ENCODE measurements at regions not wholly inside any gene's neighbourhood (a gene's known extent, or its start where the extent isn't known, plus 50 kb on each side); places are given as distances from the start of the nearest gene placed in this dataset.

GRCh38 chr1:47679301-47679791 is 241.5 kb downstream of the FOXD2 start:
- no peak for TF ChIP-seq FOXP2 (optimal IDR thresholded peaks at IDR 0.05; ENCODE audit: borderline replicate concordance, extremely low read depth, extremely low read length, insufficient read depth)
- TF ChIP-seq REST (IDR thresholded peaks at IDR 0.05; ENCODE audit: insufficient read depth in 1 of 2, low read depth in 2 of 2, low read length in 2 of 2) = no peak
- no peak for TF ChIP-seq SIN3A (IDR thresholded peaks at IDR 0.05; ENCODE audit: borderline replicate concordance, insufficient read depth, low read length)
- TF ChIP-seq TAF1 (IDR thresholded peaks at IDR 0.05; ENCODE audit: borderline replicate concordance, insufficient read depth, low read length) = no peak
- no peak for TF ChIP-seq POLR2AphosphoS5 (IDR thresholded peaks at IDR 0.05; ENCODE audit: low read depth, low read length)

GRCh38 chr1:47679826-47680225 is 242.0 kb downstream of the FOXD2 start:
- TF ChIP-seq FOXP2 (optimal IDR thresholded peaks at IDR 0.05; ENCODE audit: borderline replicate concordance, extremely low read depth, extremely low read length, insufficient read depth) = no peak
- TF ChIP-seq TAF1 (IDR thresholded peaks at IDR 0.05; ENCODE audit: borderline replicate concordance, insufficient read depth, low read length) = no peak
- TF ChIP-seq POLR2AphosphoS5 (IDR thresholded peaks at IDR 0.05; ENCODE audit: low read depth, low read length) = no peak
- no peak for TF ChIP-seq SIN3A (IDR thresholded peaks at IDR 0.05; ENCODE audit: borderline replicate concordance, insufficient read depth, low read length)
- TF ChIP-seq REST (IDR thresholded peaks at IDR 0.05; ENCODE audit: insufficient read depth in 1 of 2, low read depth in 2 of 2, low read length in 2 of 2) = no peak

GRCh38 chr1:47680815-47681475 is 243.1 kb downstream of the FOXD2 start:
- TF ChIP-seq FOXP2 (optimal IDR thresholded peaks at IDR 0.05; ENCODE audit: borderline replicate concordance, extremely low read depth, extremely low read length, insufficient read depth) (no peak), SIN3A (IDR thresholded peaks at IDR 0.05; ENCODE audit: borderline replicate concordance, insufficient read depth, low read length) (no peak), TAF1 (IDR thresholded peaks at IDR 0.05; ENCODE audit: borderline replicate concordance, insufficient read depth, low read length) (no peak), REST (IDR thresholded peaks at IDR 0.05; ENCODE audit: insufficient read depth in 1 of 2, low read depth in 2 of 2, low read length in 2 of 2) (no peak), POLR2AphosphoS5 (IDR thresholded peaks at IDR 0.05; ENCODE audit: low read depth, low read length) (no peak)

GRCh38 chr1:47681735-47682134 is 243.9 kb downstream of the FOXD2 start:
- TF ChIP-seq REST (IDR thresholded peaks at IDR 0.05; ENCODE audit: insufficient read depth in 1 of 2, low read depth in 2 of 2, low read length in 2 of 2) (no peak), SIN3A (IDR thresholded peaks at IDR 0.05; ENCODE audit: borderline replicate concordance, insufficient read depth, low read length) (no peak), POLR2AphosphoS5 (IDR thresholded peaks at IDR 0.05; ENCODE audit: low read depth, low read length) (no peak), FOXP2 (optimal IDR thresholded peaks at IDR 0.05; ENCODE audit: borderline replicate concordance, extremely low read depth, extremely low read length, insufficient read depth) (no peak), TAF1 (IDR thresholded peaks at IDR 0.05; ENCODE audit: borderline replicate concordance, insufficient read depth, low read length) (no peak)
